ENCODE measurements at regions not wholly inside any gene's neighbourhood (a gene's known extent, or its start where the extent isn't known, plus 50 kb on each side); places are given as distances from the start of the nearest gene placed in this dataset.

- no peak for DNase-seq
These were observed 481.7 kb downstream of the BCAT1 start for GRCh38 chr12:24467226-24467625.

GRCh38 chr12:24463375-24463774, 485.5 kb downstream of the BCAT1 start:
- no peak for DNase-seq

GRCh38 chr12:24462946-24463345, 486.0 kb downstream of the BCAT1 start:
- no peak for DNase-seq

- no peak for DNase-seq
These were observed 488.4 kb downstream of the BCAT1 start for GRCh38 chr12:24460506-24460905.

GRCh38 chr12:24460099-24460498, 488.8 kb downstream of the BCAT1 start:
- DNase-seq, result no peak

GRCh38 chr12:24455811-24456210, 493.1 kb downstream of the BCAT1 start:
- DNase-seq, result no peak

- DNase-seq, result no peak
These were observed 498.2 kb upstream of the SOX5 start for GRCh38 chr12:24447678-24448077.

GRCh38 chr12:24446287-24446686, 496.8 kb upstream of the SOX5 start:
- DNase-seq, result no peak

GRCh38 chr12:24444634-24445033, 495.2 kb upstream of the SOX5 start:
- no peak for DNase-seq

GRCh38 chr12:24441458-24441857, 492.0 kb upstream of the SOX5 start:
- no peak for DNase-seq

GRCh38 chr12:24436667-24437066, 487.2 kb upstream of the SOX5 start:
- no peak for DNase-seq

GRCh38 chr12:24431872-24432271, 482.4 kb upstream of the SOX5 start:
- DNase-seq, result no peak

- DNase-seq, result no peak
These were observed 478.3 kb upstream of the SOX5 start for GRCh38 chr12:24427776-24428175.

- no peak for DNase-seq
These were observed 476.1 kb upstream of the SOX5 start for GRCh38 chr12:24425601-24425970.

GRCh38 chr12:24424889-24425600, 475.6 kb upstream of the SOX5 start:
- DNase-seq, result no peak

- no peak for DNase-seq
These were observed 474.9 kb upstream of the SOX5 start for GRCh38 chr12:24424376-24424775.

- no peak for DNase-seq
These were observed 474.1 kb upstream of the SOX5 start for GRCh38 chr12:24423611-24424010.

- no peak for DNase-seq
These were observed 472.3 kb upstream of the SOX5 start for GRCh38 chr12:24421759-24422158.

GRCh38 chr12:24418157-24418556, 468.7 kb upstream of the SOX5 start:
- no peak for DNase-seq

- no peak for DNase-seq
These were observed 467.1 kb upstream of the SOX5 start for GRCh38 chr12:24416423-24417109.

GRCh38 chr12:24415934-24416333, 466.5 kb upstream of the SOX5 start:
- no peak for DNase-seq

- DNase-seq, result no peak
These were observed 465.0 kb upstream of the SOX5 start for GRCh38 chr12:24414480-24414879.

GRCh38 chr12:24411948-24412347, 462.5 kb upstream of the SOX5 start:
- no peak for DNase-seq

- DNase-seq, result no peak
These were observed 460.4 kb upstream of the SOX5 start for GRCh38 chr12:24409868-24410267.

GRCh38 chr12:24408305-24408704, 458.8 kb upstream of the SOX5 start:
- DNase-seq, result no peak
